ENCODE measurements at regions not wholly inside any gene's neighbourhood (a gene's known extent, or its start where the extent isn't known, plus 50 kb on each side); places are given as distances from the start of the nearest gene placed in this dataset.

DNA sequence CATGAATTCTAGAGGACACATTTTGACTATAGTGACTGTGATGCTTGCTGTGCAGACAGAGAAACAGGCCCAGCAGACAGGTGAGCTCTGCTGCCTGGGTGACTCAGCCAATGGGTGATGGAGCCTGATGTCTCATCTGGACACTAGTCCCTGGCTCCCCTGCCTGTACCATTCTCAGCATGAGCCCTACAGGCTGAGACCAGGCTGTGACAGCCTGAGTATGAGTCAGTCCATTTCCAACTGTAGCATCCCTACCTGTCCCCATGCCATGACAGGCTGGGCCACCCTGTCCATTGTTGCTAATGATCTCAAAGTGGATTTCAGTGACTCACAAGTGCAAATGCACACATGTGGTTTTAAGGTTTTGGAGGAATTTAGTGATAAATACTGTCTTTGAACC, 102.5 kb upstream of the EEF2KMT start:
- no peaks in the 10 kb centered on the region; the same call in 1 of the 2 replicates for H3K27me3 Mint-ChIP-seq (ENCODE audit: insufficient read depth)
- no peaks in the 10 kb centered on the region for H3K36me3 Mint-ChIP-seq (ENCODE audit: low read depth)
- peaks cover 15% of the 10 kb centered on the region; the same call in 1 of the 2 replicates for H3K9me3 Mint-ChIP-seq
- no peaks in the 10 kb centered on the region for H3K4me1 Mint-ChIP-seq (ENCODE audit: low read depth)
- no peak overlapping the region for H3K27ac Mint-ChIP-seq
- no peak for DNase-seq
- H3K4me3 Mint-ChIP-seq = no peak overlapping the region
- TF ChIP-seq, protein P1, sequence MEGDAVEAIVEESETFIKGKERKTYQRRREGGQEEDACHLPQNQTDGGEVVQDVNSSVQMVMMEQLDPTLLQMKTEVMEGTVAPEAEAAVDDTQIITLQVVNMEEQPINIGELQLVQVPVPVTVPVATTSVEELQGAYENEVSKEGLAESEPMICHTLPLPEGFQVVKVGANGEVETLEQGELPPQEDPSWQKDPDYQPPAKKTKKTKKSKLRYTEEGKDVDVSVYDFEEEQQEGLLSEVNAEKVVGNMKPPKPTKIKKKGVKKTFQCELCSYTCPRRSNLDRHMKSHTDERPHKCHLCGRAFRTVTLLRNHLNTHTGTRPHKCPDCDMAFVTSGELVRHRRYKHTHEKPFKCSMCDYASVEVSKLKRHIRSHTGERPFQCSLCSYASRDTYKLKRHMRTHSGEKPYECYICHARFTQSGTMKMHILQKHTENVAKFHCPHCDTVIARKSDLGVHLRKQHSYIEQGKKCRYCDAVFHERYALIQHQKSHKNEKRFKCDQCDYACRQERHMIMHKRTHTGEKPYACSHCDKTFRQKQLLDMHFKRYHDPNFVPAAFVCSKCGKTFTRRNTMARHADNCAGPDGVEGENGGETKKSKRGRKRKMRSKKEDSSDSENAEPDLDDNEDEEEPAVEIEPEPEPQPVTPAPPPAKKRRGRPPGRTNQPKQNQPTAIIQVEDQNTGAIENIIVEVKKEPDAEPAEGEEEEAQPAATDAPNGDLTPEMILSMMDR (IDR thresholded peaks at IDR 0.05) = no peak

DNA sequence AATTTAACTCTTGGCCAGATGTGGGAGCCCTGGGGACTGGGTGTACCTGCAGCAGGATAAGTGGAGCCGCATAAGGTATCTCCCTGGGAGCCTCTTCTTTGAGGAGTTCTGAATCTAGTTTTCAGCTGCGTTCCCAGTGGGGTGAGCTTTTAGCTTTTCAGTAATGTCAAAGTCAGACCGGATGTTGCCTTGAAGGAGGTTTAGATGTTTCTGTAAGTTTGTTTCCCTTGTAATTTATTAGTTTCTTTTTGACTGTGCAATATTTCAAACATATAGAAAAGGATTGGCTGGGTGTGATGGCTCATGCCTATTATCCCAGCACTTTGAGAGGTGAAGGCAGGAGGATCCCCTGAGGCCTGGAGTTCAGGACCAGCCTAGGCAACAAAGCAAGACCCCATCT, 98.6 kb upstream of the EEF2KMT start:
- H3K4me3 Mint-ChIP-seq = no peak overlapping the region
- H3K27me3 Mint-ChIP-seq (ENCODE audit: insufficient read depth) = peaks cover 4% of the 10 kb centered on the region; the same call in 1 of the 2 replicates
- no peak for DNase-seq
- TF ChIP-seq, protein P1 (IDR thresholded peaks at IDR 0.05) = no peak
- H3K27ac Mint-ChIP-seq = no peak overlapping the region
- H3K9me3 Mint-ChIP-seq = peaks cover 8% of the 10 kb centered on the region; the same call in 1 of the 2 replicates
- H3K36me3 Mint-ChIP-seq (ENCODE audit: low read depth) = no peaks in the 10 kb centered on the region
- H3K4me1 Mint-ChIP-seq (ENCODE audit: low read depth) = no peaks in the 10 kb centered on the region

DNA sequence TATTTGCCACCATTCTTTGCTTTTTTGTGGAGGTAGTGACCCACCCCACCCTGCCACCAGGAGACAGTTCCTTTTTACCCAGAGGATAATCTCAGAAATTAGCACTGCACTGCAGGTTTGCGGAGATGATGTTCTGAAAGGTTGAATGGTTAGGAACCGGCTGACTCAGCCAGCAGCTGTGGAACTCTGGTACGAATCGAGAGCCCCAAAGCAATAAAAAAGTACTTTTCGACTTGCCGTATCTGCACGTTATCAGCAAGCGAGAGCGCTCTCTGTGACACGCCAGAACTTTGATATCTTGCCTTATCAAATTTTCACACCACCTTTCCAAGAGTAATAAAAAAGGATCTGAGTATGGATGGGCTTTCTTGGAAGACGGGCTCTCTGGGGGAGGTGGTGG, 96.3 kb upstream of the EEF2KMT start:
- no peaks in the 10 kb centered on the region for H3K36me3 Mint-ChIP-seq (ENCODE audit: low read depth)
- H3K9me3 Mint-ChIP-seq = peaks cover 8% of the 10 kb centered on the region; the same call in 1 of the 2 replicates
- H3K4me3 Mint-ChIP-seq = no peak overlapping the region
- TF ChIP-seq, protein P1 (IDR thresholded peaks at IDR 0.05) = no peak
- peaks cover 4% of the 10 kb centered on the region; the same call in 1 of the 2 replicates for H3K27me3 Mint-ChIP-seq (ENCODE audit: insufficient read depth)
- H3K4me1 Mint-ChIP-seq (ENCODE audit: low read depth) = no peaks in the 10 kb centered on the region
- no peak for DNase-seq
- no peak overlapping the region for H3K27ac Mint-ChIP-seq

DNA sequence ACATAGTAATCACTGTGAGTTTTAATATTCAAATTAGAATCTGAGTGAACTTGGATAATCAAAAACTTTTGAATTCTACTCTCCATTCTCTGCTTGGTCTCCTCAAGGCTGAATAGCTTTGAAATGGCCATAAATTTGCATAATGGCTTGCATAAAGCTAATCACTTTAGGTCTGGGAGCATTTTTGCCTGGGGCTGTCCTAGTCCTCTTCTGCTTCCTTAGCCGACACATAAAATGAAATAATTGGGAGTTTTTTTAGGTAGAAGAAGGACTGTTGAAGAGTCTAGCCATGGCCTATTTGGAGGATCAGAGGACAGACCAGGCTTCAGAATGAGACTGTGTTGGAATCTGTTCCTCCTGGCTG, 91.4 kb upstream of the EEF2KMT start:
- H3K9me3 Mint-ChIP-seq = peaks cover 17% of the 10 kb centered on the region
- peaks cover 4% of the 10 kb centered on the region for H3K27me3 Mint-ChIP-seq (ENCODE audit: insufficient read depth)

DNA sequence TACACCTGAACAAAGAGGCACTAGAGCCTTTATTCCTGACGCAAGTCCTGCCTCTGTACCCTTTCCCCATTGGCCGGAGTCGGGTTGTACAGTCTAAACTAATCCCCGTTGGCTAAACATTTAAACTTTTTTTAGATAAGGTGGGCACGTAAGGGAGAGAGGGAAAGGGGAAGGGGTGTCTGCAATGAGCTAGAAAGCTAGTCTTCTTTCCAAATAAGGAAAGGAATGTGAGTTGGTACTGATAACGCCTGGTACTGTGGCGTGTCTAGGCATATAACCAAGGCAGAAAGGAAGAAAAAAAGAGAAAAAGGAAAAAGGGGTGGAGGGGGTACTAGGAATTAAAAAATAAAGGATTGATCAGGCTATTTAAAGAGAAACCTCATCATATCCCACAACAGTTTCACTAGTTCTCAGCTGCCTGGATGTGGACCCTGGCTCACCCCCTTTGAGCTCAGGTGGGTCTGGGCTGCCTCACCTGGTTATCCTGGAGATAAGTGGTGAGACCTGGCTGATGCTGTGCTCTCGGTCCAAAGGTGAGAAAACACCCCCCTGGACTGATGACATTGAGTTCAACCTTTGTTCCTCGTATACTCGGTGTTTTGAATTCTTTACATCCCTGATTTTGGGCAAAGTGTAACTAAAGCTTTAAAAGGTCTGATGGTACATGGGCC, 90.9 kb upstream of the EEF2KMT start:
- H3K9me3 Mint-ChIP-seq = peaks cover 18% of the 10 kb centered on the region
- no peak for DNase-seq
- H3K27me3 Mint-ChIP-seq (ENCODE audit: insufficient read depth) = peaks cover 4% of the 10 kb centered on the region
- H3K4me1 Mint-ChIP-seq (ENCODE audit: low read depth) = no peaks in the 10 kb centered on the region
- TF ChIP-seq, protein P1 (IDR thresholded peaks at IDR 0.05) = no peak
- no peaks in the 10 kb centered on the region for H3K36me3 Mint-ChIP-seq (ENCODE audit: low read depth)
- no peak overlapping the region for H3K27ac Mint-ChIP-seq
- no peak overlapping the region for H3K4me3 Mint-ChIP-seq

More for the DNA sequence above, 91.4 kb upstream of the EEF2KMT start:
- no peak for DNase-seq
- H3K36me3 Mint-ChIP-seq (ENCODE audit: low read depth) = no peaks in the 10 kb centered on the region
- TF ChIP-seq, protein P1 (IDR thresholded peaks at IDR 0.05) = no peak
- H3K4me1 Mint-ChIP-seq (ENCODE audit: low read depth) = no peaks in the 10 kb centered on the region
- H3K4me3 Mint-ChIP-seq = no peak overlapping the region
- no peak overlapping the region for H3K27ac Mint-ChIP-seq
